HL-60/S4 (cell line): ENCODE measurements at regions not wholly inside any gene's neighbourhood (a gene's known extent, or its start where the extent isn't known, plus 50 kb on each side); places are given as distances from the start of the nearest gene placed in this dataset.

Source experiments
- in situ Hi-C: fragments of 300-500 bp; cut with MboI; formaldehyde crosslinking; loops from 2 replicates; pipeline ENCODE4 v1.14.3; 2022; ENCODE audit warnings: low sequenced_read_pairs

- in situ Hi-C loops = no loop called here
These were observed 305.5 kb upstream of the DUSP10 start for GRCh38 chr1:222047366-222047765.

DNA sequence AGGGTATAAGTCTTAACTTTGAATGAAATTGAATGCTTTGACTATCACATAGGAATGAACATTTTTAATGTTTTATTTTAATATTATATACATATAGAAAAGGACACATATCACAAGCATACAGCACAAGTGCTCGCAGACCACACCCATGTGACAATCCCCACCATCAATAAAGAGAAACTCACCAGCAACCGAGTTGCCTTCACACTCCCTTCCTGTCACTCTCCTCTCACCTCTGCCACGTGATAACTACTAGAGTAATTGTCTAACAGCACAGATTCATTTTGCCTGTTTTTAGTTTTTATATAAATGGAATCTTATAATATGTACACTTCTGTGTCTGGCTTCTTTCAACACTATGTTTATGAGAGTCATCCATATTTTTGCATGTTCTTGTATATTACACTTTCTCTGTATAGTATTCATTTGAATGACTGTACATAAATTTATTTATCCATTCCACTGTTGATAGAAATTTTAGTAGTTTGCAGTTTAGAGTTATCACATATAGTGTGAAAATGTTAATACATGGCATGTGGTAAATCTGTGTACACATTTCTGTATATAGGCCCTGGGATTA is 304.9 kb upstream of the DUSP10 start:
- in situ Hi-C loops = no loop called here

DNA sequence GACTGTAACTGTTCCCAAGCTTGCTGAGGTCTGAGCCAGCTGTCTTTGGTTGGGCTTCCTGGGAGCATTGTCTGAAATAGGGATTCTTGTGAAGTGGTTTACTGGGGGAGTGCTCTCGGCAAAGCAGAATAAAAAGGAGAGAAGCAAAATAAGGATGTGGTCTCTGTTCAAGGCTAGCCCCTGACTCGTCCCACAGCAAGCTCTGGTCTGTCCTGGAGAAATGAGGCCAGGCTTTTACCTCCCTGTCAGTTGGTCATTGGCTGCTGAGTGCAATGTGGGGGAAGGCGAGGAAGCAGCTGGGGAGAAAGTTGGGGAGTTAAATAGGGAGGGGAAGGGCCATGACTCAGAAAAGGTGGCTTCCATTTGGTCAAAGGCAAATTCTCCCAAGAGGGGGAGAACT is 303.9 kb upstream of the DUSP10 start:
- in situ Hi-C loops = no loop called here

- in situ Hi-C loops = no loop called here
These were observed 303.3 kb upstream of the DUSP10 start for GRCh38 chr1:222045236-222045635.

- in situ Hi-C loops = no loop called here
These were observed 301.8 kb upstream of the DUSP10 start for GRCh38 chr1:222043444-222044292.

DNA sequence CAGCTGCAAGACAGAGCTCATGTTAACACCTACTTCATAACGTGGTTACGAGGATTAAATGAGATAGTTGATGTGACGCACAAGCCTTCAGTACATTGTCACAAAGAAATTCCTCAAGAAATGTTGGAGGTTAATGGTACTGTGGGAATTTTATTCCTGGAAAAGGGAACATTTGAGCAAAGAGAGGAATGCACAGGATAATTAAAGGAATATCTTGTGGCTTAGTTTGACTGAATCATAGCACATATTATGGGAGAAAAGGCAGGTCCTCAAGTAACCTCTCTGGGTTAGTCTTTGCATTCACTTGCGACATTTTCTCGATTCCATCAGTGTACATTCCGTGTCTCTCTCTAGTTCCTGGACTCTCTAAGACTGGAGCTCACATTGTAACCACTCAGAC is 300.2 kb upstream of the DUSP10 start:
- in situ Hi-C loops = no loop called here

DNA sequence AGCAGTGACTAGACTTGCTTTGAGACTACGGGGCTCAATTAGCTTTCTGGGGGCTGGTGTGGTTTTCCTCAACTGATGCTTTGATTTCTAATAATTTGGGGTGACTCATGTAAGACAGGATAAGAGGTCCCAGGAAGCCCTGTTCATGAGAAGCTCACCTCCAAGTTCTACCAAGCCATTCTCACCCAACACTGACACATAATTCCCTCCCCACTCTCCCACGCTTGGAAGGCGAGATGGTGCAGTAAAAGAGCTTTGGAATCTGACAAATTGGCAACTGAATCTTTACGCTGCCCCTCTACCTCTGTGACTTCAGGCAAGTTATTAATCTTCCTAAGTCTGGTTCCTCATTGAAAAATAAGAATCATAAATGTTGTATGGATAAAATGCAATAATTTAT is 299.1 kb upstream of the DUSP10 start:
- in situ Hi-C loops = no loop called here

- in situ Hi-C loops = no loop called here
These were observed 298.4 kb upstream of the DUSP10 start for GRCh38 chr1:222040121-222040805.

- in situ Hi-C loops = no loop called here
These were observed 297.1 kb upstream of the DUSP10 start for GRCh38 chr1:222038971-222039370.

DNA sequence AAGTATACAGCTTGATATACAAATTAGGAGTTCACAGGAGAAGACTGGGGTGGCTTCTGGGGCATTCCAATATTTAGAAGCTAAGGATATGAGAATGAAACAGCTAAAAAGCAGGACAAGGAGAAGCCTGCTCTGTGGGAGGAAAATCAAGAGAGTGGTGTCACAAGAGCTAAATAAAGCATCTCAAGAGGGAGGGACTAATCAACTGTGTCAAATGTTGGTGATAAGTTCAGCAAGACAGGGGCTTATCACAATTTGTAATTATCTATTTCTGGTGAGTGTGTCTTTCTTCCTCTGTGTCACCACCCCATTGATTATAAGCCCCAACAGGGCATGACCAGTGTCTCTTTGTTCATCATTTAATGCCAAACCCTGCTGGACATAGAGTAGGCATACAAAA is 295.8 kb upstream of the DUSP10 start:
- in situ Hi-C loops = no loop called here

- in situ Hi-C loops = no loop called here
These were observed 292.9 kb upstream of the DUSP10 start for GRCh38 chr1:222034790-222035189.

- in situ Hi-C loops = no loop called here
These were observed 291.6 kb upstream of the DUSP10 start for GRCh38 chr1:222033450-222033849.

DNA sequence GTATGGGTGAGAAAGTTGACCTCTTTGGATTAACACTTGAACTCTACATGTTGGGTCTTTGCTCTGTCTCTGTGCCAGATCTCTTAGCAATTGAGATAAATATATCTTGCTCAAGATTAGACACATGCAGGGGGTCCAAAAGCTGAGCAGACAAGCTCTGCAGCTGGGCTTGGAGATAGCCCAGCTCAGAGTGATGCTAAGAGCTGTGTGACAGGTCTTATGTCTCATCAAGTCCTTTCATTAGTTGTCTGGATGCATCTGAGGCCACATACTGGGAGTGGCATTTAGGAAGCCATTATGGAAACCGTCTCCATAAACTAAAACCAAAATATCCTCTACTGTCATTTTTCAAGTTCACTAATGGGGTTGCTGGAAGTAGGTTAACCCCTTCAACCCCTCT is 289.4 kb upstream of the DUSP10 start:
- in situ Hi-C loops = no loop called here

DNA sequence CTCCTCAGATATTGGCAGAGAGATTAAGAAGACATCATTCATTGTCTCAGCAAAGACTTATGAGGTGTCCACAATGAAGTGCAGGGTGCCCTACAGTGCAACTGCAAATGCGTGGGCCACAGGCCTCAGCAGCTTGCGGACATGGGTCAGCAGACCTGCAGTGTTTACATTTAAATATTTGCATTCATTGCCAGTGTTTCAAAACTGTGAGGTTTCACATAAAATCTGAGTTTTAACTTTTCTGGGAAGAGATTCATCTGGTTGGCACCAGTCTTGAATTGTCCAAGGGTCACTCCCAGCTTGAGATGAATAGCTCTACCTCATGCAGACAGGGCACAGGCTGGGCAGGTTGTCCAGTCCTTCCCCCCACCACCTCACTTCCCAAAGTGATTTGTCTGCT is 286.8 kb upstream of the DUSP10 start:
- in situ Hi-C loops = no loop called here

DNA sequence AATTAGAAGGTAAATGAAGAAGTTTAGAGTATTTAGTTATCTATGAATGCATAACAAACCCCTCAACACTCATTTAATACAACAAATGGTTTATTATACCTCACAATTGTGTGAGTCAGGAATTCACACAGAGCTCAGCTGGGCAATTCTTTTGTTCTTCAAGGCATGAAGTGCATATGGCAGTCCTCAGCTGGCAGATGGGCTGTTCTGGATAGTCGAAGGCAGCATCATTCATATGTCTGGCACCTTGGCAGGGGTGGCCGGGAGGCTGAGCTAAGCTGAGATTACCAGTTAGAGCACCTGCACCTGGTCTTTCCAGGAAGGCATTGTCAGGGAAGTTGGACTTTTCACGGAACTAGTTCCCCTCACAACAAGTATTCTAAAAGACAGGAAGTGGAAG is 286.2 kb upstream of the DUSP10 start:
- in situ Hi-C loops = no loop called here

- in situ Hi-C loops = no loop called here
These were observed 284.4 kb upstream of the DUSP10 start for GRCh38 chr1:222026280-222026679.

GRCh38 chr1:222023025-222023424 is 281.1 kb upstream of the DUSP10 start:
- in situ Hi-C loops = no loop called here

DNA sequence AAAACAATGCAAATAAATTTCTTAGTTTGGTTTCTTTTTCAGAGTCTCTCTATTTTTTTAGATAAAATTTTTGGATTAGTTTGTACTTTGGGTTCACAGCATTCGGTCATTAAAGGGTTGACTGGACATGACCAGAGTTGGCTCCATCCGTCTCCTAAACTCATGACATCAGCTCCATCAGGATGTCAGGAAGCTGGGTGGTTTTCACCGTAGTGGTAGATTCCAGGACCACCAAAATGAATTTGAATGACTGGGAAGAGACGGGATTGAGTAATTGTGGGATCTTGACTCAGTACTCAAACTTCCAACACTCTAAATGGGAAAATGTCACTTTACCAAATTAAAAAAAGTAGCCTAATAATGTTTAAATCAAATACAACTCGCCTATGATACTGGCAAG is 279.2 kb upstream of the DUSP10 start:
- in situ Hi-C loops = no loop called here

DNA sequence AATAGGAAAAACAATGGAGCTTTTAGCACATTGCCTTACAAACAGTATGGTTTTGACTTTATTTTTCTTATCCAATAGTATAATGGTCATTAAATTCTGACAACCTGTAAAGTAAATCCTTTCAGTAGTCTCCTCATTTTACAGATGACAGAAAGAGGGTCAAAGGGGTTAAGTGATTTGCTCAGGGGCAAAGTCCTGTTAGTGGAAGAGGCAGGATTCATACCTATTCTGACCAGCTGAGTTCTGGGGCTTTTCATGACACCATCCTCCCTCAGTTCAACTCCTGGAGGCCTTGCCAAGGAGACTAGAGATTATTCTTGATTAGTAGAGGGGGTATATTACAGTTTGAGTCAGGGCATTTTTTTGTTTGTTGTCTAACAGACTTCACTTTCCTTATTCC is 278.7 kb upstream of the DUSP10 start:
- in situ Hi-C loops = no loop called here

DNA sequence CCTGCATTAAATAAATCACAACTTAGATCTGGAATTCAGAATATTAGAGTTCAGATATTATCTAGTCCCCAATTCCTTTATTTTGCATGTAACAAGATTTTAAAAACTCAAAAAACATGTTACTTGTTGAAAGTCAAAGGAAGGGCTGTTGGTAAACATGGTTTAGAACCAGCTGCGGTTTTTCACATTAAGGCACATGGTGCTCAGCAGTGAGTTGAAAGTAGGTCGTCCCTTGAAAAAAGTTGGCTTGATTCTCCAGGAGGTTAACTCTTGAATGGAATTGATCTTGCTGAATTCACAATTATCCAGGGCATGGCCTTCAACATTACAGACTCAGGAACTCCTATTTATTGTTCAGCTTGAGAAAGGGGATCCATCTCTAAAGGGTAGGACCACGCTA is 277.1 kb upstream of the DUSP10 start:
- in situ Hi-C loops = no loop called here

GRCh38 chr1:222018041-222018440 is 276.2 kb upstream of the DUSP10 start:
- in situ Hi-C loops = no loop called here

DNA sequence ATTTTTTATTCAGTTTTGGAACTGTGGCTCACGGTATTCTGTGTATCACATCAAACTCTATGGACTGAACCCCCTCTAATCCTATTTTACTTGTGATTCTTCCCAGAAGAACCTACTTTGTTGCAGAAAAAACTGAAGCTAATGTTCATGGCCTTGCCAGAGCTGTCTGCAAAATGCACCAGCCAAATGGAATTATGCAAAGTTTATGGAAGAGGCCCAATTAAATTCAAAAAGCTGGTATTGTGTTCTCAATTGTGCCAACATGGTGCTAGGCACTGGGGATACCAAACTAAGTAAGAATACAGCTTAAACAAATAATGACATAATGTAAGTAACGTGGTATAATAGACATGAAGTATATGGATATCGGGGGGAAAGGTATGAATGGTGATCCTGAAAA is 273.8 kb upstream of the DUSP10 start:
- in situ Hi-C loops = no loop called here
